Bronchial epithelial cell (primary cell): ENCODE measurements at regions not wholly inside any gene's neighbourhood (a gene's known extent, or its start where the extent isn't known, plus 50 kb on each side); places are given as distances from the start of the nearest gene placed in this dataset.
A peak's percentile ranks its signal among the peaks of the same experiment; 100 is the strongest.

Experiments
- DNase-seq: peaks from one replicate; pipeline ENCODE4 v3.0.0-alpha.2; 2010; ENCODE audit warnings: low read depth
- FAIRE-seq: peaks from 2 replicates; lab custom pipeline; 2011; peaks lifted over from hg19 to GRCh38; lab: Jason Lieb, UNC
- H3K27me3 ChIP-seq: 2 replicates; pipeline ENCODE4 v1.5.1; 2011; ENCODE audit warnings: low read length; ENCODE audit not compliant: control insufficient read depth, insufficient read depth
- H3K36me3 ChIP-seq: 2 replicates; pipeline ENCODE4 v1.5.1; 2011; ENCODE audit warnings: low read length; ENCODE audit not compliant: control insufficient read depth, insufficient read depth
- H3K4me3 ChIP-seq: 2 replicates; pipeline ENCODE4 v1.5.1; 2011; ENCODE audit warnings: mild to moderate bottlenecking, low read depth, low read length, control low read depth
- CTCF ChIP-seq: IDR thresholded peaks from 2 replicates; pipeline ENCODE4 v1.5.1; 2011; ENCODE audit warnings: mild to moderate bottlenecking, moderate library complexity, low read length, control low read depth, inconsistent platforms; ENCODE audit not compliant: insufficient read depth, severe bottlenecking

GRCh38 chr4:164501074-164501473, 252.9 kb upstream of the SMIM31 start:
- Histone ChIP-seq H3K36me3 (no peaks in the 10 kb centered on the region), H3K27me3 (no peaks in the 10 kb centered on the region), H3K4me3 (no peak overlapping the region)
- no peak for TF ChIP-seq CTCF
- DNase-seq (peak; percentile 83), FAIRE-seq (no peak)

DNA sequence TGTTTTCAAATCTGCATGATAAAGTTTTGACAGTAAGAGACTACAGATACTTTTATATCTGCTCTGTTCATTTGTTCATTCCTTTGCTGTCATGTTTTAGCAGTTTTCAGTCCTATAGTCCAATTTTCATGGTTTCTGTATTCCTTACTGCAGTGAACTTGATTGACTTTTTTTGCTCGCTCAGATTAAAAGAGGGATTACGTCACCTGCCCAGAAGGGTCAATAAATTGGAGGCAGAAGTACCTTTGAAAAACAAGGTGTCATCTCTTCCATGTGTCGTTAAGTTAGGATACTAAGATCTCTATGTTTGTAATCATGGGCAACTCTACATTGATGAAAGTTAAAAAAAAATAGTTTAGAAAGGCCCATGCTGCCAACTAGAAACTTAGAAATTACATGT, 250.1 kb upstream of the SMIM31 start:
- no peak overlapping the region for H3K4me3 ChIP-seq
- DNase-seq, result no peak
- TF ChIP-seq CTCF, result no peak
- H3K27me3 ChIP-seq, result no peaks in the 10 kb centered on the region
- no peaks in the 10 kb centered on the region for H3K36me3 ChIP-seq
- FAIRE-seq, result no peak

DNA sequence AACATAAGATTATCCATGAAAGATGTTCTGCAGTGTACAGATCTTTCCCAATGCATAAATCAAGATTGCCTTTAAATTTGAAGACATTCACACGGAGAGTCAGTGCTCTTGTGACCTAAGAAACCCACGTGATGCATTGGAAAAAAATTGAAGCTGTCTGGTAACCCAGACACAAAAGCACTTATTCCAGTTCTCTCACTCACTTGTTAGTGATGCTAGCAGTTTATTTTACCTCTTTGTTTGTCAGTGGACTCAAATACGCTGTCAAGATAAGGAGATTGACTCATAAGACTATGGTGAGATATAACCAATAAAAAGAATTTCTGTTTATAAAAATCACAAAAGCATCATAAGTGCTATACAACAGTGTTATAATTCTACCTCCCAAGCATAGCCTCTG, 245.8 kb upstream of the SMIM31 start:
- FAIRE-seq (no peak), DNase-seq (no peak)
- no peaks in the 10 kb centered on the region for H3K36me3 ChIP-seq
- H3K27me3 ChIP-seq, result no peaks in the 10 kb centered on the region
- no peak overlapping the region for H3K4me3 ChIP-seq
- TF ChIP-seq CTCF, result no peak

DNA sequence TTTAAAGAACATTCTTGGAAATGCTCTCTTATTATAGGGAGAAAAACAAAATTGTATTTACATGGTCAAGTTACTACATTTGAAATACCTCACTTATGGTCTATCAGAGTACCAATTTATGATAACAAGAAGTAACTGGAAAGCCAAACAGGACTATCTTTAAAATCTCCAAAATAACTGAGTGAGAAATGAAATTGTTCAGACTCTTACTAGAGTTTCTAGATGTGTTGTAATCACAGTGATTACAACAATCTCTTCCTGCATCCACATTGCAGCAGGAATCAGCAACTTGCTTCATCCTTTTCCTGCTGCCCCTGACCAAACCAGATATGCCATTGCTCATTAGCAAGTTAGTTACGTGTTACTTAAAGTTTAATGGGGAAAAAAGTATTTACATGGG, 245.2 kb upstream of the SMIM31 start:
- peak; percentile 23 for FAIRE-seq
- no peak for TF ChIP-seq CTCF
- H3K4me3 ChIP-seq, result no peak overlapping the region
- peak; percentile 69 for DNase-seq
- no peaks in the 10 kb centered on the region for H3K36me3 ChIP-seq
- no peaks in the 10 kb centered on the region for H3K27me3 ChIP-seq

GRCh38 chr4:164509951-164510350, 244.0 kb upstream of the SMIM31 start:
- DNase-seq (peak; percentile 73), FAIRE-seq (no peak)
- Histone ChIP-seq H3K27me3 (no peaks in the 10 kb centered on the region), H3K36me3 (no peaks in the 10 kb centered on the region), H3K4me3 (no peak overlapping the region)
- TF ChIP-seq CTCF, result no peak

- Histone ChIP-seq H3K27me3 (no peaks in the 10 kb centered on the region), H3K36me3 (no peaks in the 10 kb centered on the region), H3K4me3 (no peak overlapping the region)
- TF ChIP-seq CTCF, result no peak
- DNase-seq (no peak), FAIRE-seq (no peak)
Observed at GRCh38 chr4:164512124-164512523, 241.8 kb upstream of the SMIM31 start.
